ENCODE measurements at regions not wholly inside any gene's neighbourhood (a gene's known extent, or its start where the extent isn't known, plus 50 kb on each side); places are given as distances from the start of the nearest gene placed in this dataset.

DNA sequence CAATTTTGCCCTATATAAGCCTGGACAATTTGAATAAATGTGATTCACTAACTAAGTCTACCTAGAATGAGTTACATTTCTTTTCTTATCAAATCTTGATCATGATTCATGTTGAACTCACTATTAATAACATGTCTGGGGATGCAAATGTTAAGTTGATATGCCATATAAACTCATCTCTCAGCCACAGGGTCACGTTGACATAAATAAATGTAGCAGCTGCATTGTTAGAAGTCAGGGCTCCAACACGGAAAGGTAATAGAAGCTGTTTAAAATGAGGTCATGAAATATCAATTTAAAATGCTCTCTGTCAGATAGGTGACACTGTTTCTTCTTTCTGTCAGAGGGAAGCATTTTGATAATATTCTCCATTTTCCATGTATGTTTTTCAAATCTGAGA lies 521.9 kb downstream of the CCDC85A start:
- FAIRE-seq (no peak), DNase-seq (ENCODE audit: low spot score) (no peak)

DNA sequence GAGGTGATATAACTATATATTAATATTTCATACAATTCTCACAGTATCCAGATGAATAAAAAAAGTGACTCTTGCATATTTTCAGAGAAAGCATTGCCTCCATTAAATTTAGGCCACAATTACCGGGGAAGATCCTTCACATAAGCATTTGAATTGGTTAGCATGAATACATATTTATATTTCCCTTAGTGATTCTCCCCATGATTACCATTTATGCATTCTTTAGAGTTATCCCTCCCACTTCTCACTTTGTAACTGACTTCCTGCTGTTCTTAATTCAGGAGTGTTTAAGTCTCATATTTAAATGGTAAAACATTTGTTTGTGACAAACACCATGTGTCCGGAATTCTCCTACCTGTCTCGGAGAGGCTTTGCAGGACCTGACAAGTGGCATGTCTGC lies 523.4 kb downstream of the CCDC85A start:
- DNase-seq (ENCODE audit: low spot score) (no peak), FAIRE-seq (no peak)

DNA sequence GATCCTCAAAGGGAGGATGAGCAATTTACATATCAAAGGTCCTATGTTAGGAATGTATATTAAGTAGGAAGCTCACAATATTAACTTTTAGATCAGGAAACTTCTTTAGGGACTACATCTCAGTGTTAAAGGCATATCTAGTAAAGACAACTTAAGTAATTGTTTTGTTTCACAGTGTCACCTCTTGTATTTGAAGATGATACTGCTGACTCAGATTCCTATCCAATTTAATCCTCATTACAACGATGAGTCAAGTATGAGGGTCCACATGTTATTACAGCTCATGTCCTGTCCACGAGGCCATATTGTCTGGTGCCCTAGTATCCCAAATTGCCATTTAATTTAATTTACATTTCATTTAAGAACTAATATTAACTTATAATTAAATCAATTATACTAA lies 523.9 kb downstream of the CCDC85A start:
- DNase-seq (ENCODE audit: low spot score) (no peak), FAIRE-seq (no peak)

DNA sequence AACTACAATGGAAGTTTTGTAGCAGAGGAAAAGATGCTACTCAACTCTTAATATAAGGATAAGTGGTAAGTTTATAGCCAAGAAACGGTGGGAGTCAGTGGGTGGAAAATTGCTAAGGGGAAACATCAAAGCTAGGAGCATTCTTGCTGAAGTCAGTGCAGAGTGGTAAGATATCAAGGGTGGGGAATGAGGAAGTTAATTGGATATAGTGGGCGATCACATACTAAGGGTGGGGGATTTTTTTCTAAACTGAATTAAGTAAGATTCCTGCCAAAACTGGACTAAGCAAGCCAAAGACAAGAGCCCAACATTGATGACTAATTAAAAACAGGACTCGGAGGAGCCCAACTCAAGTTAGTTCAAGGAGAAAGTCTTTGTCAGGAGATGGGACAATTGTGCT lies 525.4 kb downstream of the CCDC85A start:
- FAIRE-seq: no peak
- DNase-seq (ENCODE audit: low spot score): no peak

DNA sequence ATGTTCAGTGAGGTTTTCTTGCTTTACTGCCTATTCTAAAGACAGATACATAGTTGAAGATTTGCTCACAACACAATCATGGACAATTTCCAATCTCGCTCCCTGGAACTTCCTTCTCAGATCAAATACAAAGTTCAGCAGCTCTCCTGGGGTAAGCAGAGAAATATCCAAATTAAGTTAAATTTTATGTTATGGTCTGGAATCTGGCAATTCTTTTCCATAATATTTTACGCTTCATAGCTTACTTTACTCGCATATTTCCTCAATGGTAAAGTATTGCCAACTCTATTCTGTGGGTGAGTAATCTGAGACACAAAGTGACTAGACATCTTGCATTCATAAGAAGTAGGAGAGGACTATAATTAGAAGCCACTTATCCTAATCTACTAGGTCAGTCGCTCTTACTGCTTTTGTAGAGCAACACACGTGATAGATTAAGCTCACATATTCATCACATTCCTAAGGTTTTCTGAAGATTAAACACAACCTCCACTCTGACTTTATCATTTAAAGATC lies 529.4 kb downstream of the CCDC85A start:
- FAIRE-seq: no peak
- DNase-seq (ENCODE audit: low spot score): no peak

DNA sequence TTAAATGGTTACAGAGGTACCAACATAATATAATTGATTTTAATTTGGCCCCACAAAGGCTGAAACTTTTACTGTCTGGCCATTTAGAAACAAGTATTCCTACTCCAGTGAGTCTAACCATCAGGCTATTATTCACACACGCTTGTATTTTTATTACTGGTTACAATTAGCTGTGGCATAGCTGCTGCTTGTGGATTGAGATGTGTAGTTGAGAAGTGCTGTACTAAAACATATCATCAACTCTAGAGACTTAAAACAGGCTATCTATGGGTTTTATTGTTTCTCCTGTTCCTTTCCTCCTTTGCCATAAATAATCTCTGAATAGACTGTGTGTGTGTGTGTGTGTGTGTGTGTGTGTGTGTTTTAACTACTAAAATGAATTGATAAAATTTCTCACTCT lies 530.2 kb downstream of the CCDC85A start:
- DNase-seq (ENCODE audit: low spot score) (no peak), FAIRE-seq (no peak)

DNA sequence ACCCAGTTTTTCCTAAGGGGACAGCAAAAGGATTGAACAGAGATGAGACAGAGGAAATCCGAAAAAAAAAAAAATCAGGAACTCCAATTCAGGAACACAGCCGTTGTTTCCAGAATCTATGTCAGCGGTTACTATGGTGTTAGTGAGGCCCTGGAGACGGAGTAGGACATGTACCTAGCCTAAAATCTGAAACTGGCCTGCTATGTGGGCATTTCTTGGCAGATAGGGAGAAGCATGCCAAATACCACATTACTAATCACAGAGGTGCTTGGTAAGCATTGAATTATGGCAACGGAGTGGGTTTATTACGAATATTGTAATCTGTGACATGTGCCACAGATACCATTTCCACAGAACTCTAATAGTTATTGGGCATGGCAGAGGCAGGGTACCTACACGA lies 530.6 kb downstream of the CCDC85A start:
- FAIRE-seq: no peak

DNA sequence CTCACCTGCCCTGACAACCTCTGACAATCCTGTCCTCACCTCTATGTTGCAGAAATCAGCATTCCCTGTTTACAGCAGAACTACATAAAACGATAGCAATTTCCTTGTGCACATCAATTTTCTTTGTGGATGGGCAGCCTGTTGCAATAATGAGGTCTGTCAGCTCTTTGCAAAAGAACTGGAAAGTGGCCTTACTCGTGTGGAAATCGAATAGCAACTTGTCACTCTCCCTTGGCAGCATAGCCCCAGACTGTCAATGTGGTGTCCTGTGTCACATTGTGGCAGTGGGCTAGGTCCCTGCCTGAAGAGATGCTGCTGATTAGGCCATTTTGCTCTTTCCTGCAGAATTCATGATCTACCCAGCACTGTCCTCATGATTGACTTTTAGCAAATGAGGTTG lies 531.9 kb downstream of the CCDC85A start:
- no peak for DNase-seq (ENCODE audit: low spot score)
- FAIRE-seq: no peak

More for the DNA sequence above, 530.6 kb downstream of the CCDC85A start:
- DNase-seq (ENCODE audit: low spot score): no peak

DNA sequence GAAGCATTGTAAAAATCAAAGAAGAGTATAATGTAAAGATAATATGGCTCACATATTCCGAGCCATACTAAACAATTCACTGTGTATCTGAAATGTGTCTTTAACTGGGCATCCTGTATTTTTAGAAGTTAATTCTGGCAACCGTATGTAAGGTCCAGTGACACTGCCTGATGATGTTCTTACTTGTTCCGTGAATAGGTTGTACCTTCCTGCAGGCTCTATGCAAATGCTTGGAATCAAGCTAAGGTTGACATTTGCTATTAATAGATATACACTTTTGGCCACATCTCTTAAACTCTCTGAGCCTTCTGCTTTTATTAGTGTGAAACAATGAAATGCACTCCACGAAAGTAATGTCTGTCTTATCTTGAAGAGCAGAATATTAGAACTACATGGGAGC lies 534.6 kb downstream of the CCDC85A start:
- no peak for FAIRE-seq
- no peak for DNase-seq (ENCODE audit: low spot score)

DNA sequence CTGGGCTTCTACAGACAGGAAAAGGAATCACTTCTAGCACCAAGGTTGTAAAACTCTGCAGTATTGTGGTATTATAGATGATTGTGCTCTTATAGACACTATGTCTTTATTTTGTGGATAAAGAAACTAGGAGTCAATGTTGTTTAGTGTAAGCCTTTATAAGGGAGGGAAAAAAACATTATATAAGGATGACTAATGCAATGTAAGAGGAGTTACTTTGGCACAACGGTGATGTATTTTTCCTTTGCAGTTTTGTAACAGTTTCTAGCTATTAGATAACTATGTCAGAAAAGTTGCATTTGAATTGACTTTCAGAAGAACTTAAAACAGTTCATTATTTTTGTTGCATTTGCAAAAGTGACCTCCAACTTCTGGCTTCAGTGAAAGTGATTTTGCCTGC lies 545.4 kb downstream of the CCDC85A start:
- FAIRE-seq (no peak), DNase-seq (ENCODE audit: low spot score) (no peak)

DNA sequence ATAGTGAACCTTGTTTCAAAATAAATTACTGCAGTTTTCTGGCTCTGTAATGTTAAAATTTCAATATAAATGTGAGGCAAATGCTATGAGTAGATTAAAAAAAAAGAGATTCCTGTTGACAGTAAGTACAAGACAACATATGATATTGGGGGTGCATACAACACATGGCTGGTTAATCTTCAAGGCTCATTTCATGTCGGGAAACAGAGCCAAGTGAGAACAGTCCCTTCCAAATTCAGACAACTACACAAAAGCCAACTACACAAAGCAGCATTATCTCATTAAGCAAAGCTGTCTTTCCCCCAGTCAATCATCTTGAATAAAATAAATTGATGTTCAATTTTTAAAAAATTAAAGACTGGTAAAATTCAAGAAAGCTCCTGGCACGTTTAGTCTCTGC lies 549.2 kb downstream of the CCDC85A start:
- FAIRE-seq (no peak), DNase-seq (ENCODE audit: low spot score) (no peak)

DNA sequence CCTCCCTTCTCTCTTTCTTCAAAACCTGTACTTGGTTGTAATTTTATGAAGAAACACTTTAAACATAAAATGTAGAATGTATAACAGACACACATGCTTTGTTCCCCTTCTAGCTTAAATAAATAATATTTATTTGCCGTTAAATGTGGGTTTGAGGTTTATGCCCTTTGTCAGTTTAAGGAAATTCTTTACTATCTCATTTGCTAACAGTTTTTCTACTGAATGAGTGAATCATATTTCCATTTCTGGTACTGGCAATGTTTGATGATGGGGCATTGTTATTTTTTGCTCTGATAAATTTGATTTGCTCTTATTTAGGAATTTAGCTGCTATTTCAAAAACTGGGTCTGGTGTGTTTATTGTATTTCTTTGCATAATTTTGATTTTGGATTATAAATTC lies 555.6 kb downstream of the CCDC85A start:
- no peak for DNase-seq (ENCODE audit: low spot score)
- no peak for FAIRE-seq

DNA sequence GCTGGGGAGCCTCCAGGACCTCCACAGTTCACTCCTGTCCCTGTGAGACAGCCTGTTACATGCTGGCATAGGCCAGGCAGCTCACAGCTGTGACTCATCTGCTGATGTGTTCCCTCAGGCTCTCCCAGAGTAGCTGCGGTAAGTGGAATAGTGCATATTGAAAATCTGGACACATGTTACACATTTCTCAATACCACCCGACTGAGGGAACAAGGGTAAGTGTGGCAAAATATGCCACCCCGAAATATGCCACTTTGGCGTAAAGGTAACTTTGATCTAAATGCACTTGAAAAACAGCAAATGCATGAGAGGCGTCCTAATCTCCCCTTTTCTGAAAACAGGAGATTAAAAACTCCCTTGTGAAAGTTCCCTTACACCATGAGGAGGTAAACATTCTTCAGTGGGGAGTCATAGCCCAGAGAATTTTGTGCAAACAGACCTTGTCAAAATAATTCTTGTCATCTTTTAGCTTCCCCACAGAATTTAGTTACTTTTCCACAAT lies 557.9 kb downstream of the CCDC85A start:
- DNase-seq (ENCODE audit: low spot score) (peak; percentile 84), FAIRE-seq (peak; percentile 86)

DNA sequence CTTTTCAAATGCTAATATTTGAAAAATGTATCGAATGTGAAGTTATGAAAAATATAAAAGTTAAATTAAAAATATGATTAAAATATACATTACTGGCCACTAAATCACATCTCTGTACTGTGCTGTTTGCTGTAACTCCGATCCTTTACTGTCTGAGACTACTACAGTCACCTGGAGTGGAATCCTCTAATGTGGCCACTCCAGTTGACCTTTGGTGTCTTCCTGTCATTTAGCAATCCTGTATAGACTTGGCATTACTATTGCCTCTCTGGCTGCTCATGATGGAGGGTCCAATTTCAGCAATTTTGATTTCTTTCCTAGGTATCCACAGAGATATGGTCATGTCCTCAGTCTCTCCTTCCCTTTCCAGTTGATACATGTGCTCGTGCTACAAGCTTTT lies 560.0 kb downstream of the CCDC85A start:
- no peak for DNase-seq (ENCODE audit: low spot score)
- no peak for FAIRE-seq

DNA sequence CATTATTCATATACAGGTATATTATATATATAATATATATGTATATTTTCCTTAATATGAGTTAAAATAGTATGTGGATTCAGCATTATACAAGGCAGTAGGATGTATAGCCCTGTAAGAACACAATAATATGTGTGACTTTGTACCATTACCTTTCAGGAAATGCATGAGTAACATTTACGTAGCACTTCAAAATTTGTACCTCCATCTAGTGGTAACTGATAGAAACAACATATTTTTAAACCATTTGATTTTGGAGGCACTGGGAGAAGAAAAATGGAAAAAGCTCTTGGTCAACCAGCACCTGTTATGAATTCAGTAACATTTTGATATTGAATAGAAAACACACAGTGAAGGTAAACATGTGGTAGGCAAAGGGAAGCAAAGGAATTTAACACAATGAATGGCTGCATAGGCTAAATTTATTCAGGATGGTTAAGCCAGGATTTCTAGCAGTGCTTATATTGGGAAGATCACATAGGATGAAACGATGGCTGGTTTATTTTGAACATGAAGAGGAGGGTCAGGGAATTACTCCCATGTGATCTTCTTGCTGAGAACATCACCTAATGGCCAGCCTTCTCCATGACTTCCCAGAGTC lies 565.5 kb downstream of the CCDC85A start:
- FAIRE-seq (peak; percentile 82), DNase-seq (ENCODE audit: low spot score) (peak; percentile 31)

DNA sequence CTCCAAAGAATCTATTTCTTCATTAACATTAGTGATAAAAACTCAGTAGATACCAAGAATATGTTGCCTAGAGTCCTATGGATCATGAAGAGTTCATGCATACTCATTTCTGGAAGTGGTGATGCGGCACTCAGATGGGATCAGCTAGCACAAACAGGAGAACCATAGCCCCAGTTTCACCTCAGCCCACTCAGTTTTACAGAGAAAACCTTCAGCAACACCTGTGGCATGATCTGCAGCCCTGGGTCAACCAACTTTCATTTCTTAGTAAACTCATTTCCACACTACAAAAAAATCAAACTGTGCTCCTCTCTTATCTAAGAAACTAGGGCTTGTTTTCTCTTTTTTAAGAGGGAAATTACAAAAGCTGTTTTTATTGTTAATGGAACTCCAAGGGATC lies 569.4 kb downstream of the CCDC85A start:
- DNase-seq (ENCODE audit: low spot score) (no peak), FAIRE-seq (no peak)

DNA sequence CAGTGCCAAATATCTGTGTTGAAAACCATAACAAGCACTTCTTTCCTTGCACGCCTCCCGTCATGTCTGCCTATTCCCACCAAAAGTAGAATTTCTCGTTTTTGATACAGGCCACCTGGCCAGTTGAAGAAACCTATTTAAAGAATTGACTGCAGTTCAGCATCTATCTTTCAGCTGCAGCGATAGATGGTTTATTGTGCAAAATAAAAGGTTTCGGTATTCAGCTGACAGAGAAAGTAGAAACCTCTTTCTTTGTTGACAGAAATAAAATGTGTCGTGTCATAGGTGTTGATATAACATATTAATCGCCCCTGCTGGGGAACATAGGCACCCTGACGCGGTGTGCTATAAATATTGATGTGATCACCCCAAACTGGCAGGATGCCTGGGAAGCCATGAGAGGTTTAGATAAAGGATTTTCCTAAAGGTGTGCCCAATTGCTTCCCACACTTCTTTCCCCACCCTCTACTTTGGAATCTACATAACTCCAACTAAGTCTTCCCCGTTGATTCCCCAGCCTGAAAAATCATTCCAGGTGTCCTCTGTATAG lies 570.4 kb downstream of the CCDC85A start:
- DNase-seq (ENCODE audit: low spot score) (no peak), FAIRE-seq (no peak)

DNA sequence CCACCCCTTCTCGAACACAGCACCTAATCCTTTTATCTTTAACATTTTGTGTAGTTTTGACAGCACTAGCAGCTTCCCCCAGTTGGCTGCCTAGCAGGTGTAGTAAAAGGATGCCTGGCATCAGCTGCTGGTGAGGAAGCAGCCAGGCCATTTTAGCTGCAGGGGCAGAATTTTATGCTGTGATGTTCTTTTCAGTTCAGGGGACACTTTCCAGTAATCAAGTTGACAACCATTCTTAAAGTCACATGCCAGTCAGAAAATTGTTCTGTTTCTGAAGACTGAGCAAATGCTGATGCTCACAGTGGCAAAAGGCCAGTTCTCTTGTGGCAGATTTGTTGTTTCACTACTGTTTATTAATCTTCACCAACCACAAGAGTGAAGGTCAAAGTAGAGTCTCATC lies 570.8 kb downstream of the CCDC85A start:
- DNase-seq (ENCODE audit: low spot score) (no peak), FAIRE-seq (no peak)

DNA sequence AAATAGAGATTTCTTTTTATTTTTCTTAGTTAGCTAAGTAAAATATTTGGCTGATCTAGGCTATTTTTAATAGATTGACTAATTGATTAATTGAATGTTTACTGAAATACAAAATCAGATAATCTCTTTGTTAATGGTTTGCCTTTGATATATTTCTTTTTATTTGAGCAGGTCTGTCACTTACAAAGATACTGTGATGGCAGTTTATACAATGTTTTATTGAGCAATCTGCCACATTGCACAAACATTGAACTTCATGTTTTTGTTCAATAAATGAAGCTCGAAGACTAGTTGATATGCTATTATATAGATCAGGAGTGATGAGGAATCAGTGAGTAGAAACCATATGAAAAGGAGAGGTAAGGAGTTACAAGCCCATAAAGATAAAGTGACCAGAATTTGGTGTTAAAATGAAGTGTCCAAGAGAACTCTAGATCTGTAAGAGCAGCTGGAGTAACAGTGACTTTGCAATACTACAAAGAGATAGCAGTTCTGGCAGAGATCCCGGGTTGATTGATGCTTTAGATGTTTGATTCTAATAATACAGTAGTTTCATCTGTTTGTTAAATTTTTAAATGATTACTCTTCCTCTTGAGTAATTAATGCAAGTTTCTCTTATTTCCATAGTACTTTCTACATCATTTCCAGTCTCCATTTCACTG lies 574.2 kb downstream of the CCDC85A start:
- DNase-seq (ENCODE audit: low spot score): no peak
- no peak for FAIRE-seq

DNA sequence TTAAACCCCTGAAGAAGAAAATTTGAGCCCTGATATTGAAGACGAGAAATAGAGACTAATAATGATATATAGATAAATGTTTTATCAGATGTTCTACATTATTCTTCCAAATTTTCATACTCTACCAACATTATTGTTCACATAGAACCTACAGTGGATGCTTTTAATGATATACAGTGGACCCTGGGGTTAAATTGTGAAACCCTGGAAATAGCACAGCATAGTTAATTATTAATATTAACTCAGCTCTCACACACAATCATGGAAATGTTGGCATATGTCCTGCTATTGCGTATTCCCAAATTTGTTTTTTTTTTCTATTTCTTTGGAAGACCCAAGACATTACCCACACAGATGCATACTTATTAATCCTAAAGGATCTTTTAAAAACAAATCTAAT lies 579.9 kb downstream of the CCDC85A start:
- no peak for FAIRE-seq

DNA sequence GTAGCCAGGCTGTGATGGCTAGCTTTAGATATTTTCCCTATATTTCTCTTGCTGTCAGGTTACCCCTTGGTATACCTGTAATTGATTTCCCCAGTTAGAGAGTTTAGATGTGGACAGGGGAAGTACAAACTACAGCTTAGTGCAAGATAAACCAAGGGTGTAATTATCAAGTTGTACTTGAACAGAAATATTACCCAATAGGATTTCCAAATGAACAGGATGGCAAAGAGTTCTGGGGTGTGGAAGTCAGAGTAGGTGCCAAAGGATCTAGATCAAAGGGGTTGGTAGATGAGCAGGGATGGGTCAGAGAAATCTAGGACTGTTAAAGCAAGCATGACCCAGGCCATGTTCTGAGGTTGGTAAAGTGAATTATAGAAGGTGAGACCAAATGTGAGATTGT lies 585.2 kb downstream of the CCDC85A start:
- FAIRE-seq: no peak
- DNase-seq (ENCODE audit: low spot score): no peak

More for the DNA sequence above, 579.9 kb downstream of the CCDC85A start:
- DNase-seq (ENCODE audit: low spot score): no peak

DNA sequence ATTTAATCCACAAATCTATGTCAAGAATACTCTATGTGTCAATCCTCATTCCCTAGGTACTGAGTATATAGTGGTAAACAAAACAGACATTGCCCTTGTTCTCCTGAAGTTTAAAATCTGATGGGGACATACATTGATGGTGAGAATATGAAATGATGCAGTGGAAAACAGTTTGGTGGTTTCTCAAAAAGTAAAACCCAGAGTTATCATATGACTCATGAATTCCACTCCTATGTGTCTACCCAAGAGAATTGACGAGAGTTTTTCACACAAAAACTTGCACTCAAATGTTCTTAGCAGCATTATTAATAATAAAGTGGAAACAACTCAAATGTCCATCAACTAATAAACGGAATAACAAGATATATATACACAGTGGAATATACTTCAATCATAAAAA lies 586.7 kb downstream of the CCDC85A start:
- DNase-seq (ENCODE audit: low spot score) (no peak), FAIRE-seq (no peak)

DNA sequence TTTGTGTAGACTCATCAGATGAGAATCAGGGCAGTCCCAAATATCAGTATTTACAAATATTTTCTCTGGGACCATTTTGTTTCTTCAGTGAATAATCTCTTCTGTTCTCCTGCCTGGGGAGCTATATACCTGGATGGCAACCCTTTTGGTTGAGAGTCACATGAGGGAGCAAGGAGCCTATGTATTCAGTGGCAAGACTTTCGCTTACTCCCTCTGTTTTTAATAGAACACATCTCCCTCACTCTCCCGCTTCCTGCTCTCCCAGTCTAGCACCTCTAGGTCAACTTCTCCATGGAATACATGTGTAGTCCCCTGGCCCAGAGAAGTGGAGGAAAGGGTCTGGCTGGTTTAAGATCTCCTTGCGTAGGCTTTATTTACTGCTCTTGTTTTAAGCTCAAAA lies 600.3 kb downstream of the CCDC85A start:
- no peak for FAIRE-seq
- DNase-seq (ENCODE audit: low spot score): no peak
